Osteoblast (primary cell): ENCODE measurements at regions not wholly inside any gene's neighbourhood (a gene's known extent, or its start where the extent isn't known, plus 50 kb on each side); places are given as distances from the start of the nearest gene placed in this dataset.

Experiments used
- DNase-seq: peaks from one replicate; pipeline ENCODE4 v3.0.0; 2011; ENCODE audit warnings: low spot score, mixed read lengths; ENCODE audit not compliant: insufficient read length; ENCODE audit errors: missing footprints
- H2AFZ ChIP-seq: 2 replicates; pipeline ENCODE4 v1.6.0; 2011; ENCODE audit warnings: mild to moderate bottlenecking, low read length
- H3K27ac ChIP-seq: 2 replicates; pipeline ENCODE4 v1.5.1; 2011; ENCODE audit warnings: mild to moderate bottlenecking, low read depth, low read length, moderate library complexity
- H3K27me3 ChIP-seq: 2 replicates; pipeline ENCODE4 v1.6.0; 2012; ENCODE audit warnings: mild to moderate bottlenecking, control low read depth, inconsistent platforms, low read length, moderate library complexity; ENCODE audit not compliant: insufficient read depth
- H3K36me3 ChIP-seq: 2 replicates; pipeline ENCODE4 v1.5.1; 2011; ENCODE audit warnings: mild to moderate bottlenecking, low read length, control low read depth, moderate library complexity; ENCODE audit not compliant: insufficient read depth
- H3K4me1 ChIP-seq: 2 replicates; pipeline ENCODE4 v1.5.1; 2011; ENCODE audit warnings: mild to moderate bottlenecking, low read length, control low read depth, moderate library complexity; ENCODE audit not compliant: insufficient read depth
- H3K4me2 ChIP-seq: 2 replicates; pipeline ENCODE4 v1.6.0; 2011; ENCODE audit warnings: mild to moderate bottlenecking, low read length; ENCODE audit not compliant: insufficient read depth
- H3K4me3 ChIP-seq: fragments of 200-600 bp; sonication (generic); 3 replicates; pipeline ENCODE4 v1.5.1; 2012; ENCODE audit warnings: mild to moderate bottlenecking, low read length, inconsistent platforms; ENCODE audit not compliant: insufficient read depth
- H3K79me2 ChIP-seq: 2 replicates; pipeline ENCODE4 v1.6.0; 2012; ENCODE audit warnings: mild to moderate bottlenecking, low read length, control low read depth, inconsistent platforms; ENCODE audit not compliant: insufficient read depth
- H3K9me3 ChIP-seq: 2 replicates; pipeline ENCODE4 v1.5.1; 2011; ENCODE audit warnings: low read depth, low read length, control low read depth
- H4K20me1 ChIP-seq: 2 replicates; pipeline ENCODE4 v1.6.0; 2012; ENCODE audit warnings: mild to moderate bottlenecking, low read length, control low read depth; ENCODE audit not compliant: insufficient read depth
- TF ChIP-seq, protein P1 (sequence below): IDR thresholded peaks from 2 replicates; pipeline ENCODE4 v1.5.1; 2011; ENCODE audit warnings: mild to moderate bottlenecking, low read depth, low read length, moderate library complexity; ENCODE audit errors: extremely low read depth

GRCh38 chr6:22150368-22151035, 146.3 kb downstream of the PRL start:
- Histone ChIP-seq H3K27me3 (no peaks in the 10 kb centered on the region), H3K4me3 (no peak overlapping the region), H3K27ac (no peak overlapping the region), H3K9me3 (no peaks in the 10 kb centered on the region), H3K36me3 (no peaks in the 10 kb centered on the region), H3K4me2 (no peak overlapping the region), H3K4me1 (peaks cover 32% of the 10 kb centered on the region), H2AFZ (no peak overlapping the region), H3K79me2 (no peaks in the 10 kb centered on the region), H4K20me1 (no peaks in the 10 kb centered on the region)
- TF ChIP-seq, protein P1, sequence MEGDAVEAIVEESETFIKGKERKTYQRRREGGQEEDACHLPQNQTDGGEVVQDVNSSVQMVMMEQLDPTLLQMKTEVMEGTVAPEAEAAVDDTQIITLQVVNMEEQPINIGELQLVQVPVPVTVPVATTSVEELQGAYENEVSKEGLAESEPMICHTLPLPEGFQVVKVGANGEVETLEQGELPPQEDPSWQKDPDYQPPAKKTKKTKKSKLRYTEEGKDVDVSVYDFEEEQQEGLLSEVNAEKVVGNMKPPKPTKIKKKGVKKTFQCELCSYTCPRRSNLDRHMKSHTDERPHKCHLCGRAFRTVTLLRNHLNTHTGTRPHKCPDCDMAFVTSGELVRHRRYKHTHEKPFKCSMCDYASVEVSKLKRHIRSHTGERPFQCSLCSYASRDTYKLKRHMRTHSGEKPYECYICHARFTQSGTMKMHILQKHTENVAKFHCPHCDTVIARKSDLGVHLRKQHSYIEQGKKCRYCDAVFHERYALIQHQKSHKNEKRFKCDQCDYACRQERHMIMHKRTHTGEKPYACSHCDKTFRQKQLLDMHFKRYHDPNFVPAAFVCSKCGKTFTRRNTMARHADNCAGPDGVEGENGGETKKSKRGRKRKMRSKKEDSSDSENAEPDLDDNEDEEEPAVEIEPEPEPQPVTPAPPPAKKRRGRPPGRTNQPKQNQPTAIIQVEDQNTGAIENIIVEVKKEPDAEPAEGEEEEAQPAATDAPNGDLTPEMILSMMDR: no peak
- no peak for DNase-seq

DNA sequence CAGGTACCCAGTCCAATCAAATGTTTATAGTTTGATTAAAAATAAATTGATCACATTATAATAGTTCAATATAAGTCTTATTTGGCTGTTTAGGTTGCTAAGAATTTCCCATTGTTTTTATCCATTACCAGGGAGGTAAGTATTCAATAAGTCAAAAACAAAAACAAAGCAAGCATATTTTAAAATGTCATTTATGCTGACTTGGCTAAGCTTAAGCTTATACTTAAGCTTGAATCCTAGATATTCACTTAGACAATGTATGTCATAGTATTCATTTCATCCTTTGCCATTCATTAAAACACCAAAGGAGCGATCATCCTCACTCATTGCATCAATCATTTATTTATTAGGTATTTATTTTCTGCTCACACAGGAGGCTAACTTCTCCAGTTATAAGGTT, 144.9 kb downstream of the PRL start:
- no peaks in the 10 kb centered on the region for H3K27me3 ChIP-seq
- H3K79me2 ChIP-seq: no peaks in the 10 kb centered on the region
- no peak overlapping the region for H3K4me2 ChIP-seq
- H4K20me1 ChIP-seq: no peaks in the 10 kb centered on the region
- H3K4me1 ChIP-seq: peaks cover 26% of the 10 kb centered on the region
- no peak overlapping the region for H3K4me3 ChIP-seq
- H3K36me3 ChIP-seq: no peaks in the 10 kb centered on the region
- H2AFZ ChIP-seq: no peak overlapping the region
- H3K9me3 ChIP-seq: no peaks in the 10 kb centered on the region
- no peak overlapping the region for H3K27ac ChIP-seq
- TF ChIP-seq, protein P1: no peak
- no peak for DNase-seq

DNA sequence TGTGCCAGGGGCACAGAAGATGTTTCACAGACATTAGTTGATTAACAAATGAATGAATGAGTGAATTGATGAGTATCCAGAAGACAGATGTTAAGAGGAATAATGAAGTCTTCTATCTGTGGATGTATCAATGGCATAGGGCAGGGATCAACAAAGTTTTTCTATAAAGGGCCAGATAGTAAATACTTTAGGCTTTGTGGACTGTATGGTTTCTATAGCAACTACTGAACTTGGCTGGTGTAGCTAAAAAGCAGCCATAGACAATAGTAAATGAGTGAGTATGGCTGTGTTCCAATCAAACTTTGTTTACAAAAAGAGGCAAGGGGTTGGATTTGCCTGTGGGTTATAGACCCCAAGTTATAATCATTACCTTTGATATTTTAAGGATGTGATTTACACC, 144.0 kb downstream of the PRL start:
- Histone ChIP-seq H3K36me3 (no peaks in the 10 kb centered on the region), H2AFZ (no peak overlapping the region), H3K79me2 (no peaks in the 10 kb centered on the region), H3K4me1 (peaks cover 17% of the 10 kb centered on the region), H3K4me2 (no peak overlapping the region), H3K27ac (no peak overlapping the region), H3K9me3 (no peaks in the 10 kb centered on the region), H3K27me3 (no peaks in the 10 kb centered on the region), H4K20me1 (no peaks in the 10 kb centered on the region), H3K4me3 (no peak overlapping the region)
- no peak for DNase-seq
- TF ChIP-seq, protein P1: no peak

DNA sequence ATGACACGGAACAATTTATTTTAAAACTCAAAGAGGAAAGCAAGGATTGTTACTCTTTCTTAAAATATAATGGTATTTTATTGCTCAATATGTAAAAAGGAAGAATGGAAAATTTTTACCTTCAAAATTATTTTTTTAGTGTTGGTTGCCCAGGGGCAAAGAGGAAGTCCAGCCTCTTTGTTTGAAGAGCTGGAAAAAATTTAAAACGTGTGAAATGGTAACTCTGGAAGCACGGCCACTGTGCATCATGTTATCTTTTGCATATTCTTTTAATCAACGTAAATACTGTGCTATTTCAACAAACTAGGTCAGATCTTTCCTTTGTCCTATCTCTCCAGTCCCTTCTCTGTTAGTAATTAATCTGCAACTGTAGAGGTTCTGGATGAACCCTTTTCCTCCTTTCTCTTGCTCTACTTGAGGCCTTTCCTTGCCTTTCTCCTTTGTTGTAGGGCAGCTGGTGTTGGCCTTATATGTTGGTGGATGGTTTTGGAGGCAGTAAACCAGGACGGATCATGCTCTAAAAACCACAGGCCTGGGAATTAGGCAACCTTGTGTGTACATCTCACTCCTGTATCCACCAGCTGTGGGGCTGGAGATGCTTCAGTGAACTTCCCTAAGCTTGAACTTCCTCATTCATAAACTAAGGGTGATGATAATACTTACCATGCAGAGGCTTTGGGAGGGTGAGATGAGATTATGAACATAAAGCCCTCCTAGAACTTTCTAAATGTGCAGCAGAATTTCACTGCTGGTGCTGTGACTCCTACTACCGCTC, 143.3 kb downstream of the PRL start:
- Histone ChIP-seq H3K9me3 (no peaks in the 10 kb centered on the region), H3K27ac (no peak overlapping the region), H3K4me3 (no peak overlapping the region), H3K4me1 (peaks cover 9% of the 10 kb centered on the region), H2AFZ (no peak overlapping the region), H4K20me1 (no peaks in the 10 kb centered on the region), H3K36me3 (no peaks in the 10 kb centered on the region), H3K79me2 (no peaks in the 10 kb centered on the region), H3K27me3 (no peaks in the 10 kb centered on the region), H3K4me2 (no peak overlapping the region)
- TF ChIP-seq, protein P1: no peak
- no peak for DNase-seq
